22Rv1 (cell line): ENCODE measurements at regions not wholly inside any gene's neighbourhood (a gene's known extent, or its start where the extent isn't known, plus 50 kb on each side); places are given as distances from the start of the nearest gene placed in this dataset.

Source experiments
- CTCF ChIP-seq: fragments of 450-650 bp; IDR thresholded peaks from 2 replicates; pipeline ENCODE4 v1.5.1; 2017; ENCODE audit warnings: mild to moderate bottlenecking
- ZFX ChIP-seq: fragments of 450-650 bp; IDR thresholded peaks from 2 replicates; pipeline ENCODE4 v1.6.1; 2017; ENCODE audit warnings: antibody characterized with exemption, borderline replicate concordance

- TF ChIP-seq CTCF (no peak), ZFX (no peak)
Observed at GRCh38 chr1:213820362-213821149, 167.2 kb upstream of the PROX1 start.
